Endothelial cell of umbilical vein (primary cell): ENCODE measurements at regions not wholly inside any gene's neighbourhood (a gene's known extent, or its start where the extent isn't known, plus 50 kb on each side); places are given as distances from the start of the nearest gene placed in this dataset.

Experiments used
- BruUV-seq: library from RNA; stranded (reverse); fragments of 400-500 nt; replicated peaks from 2 replicates; lab custom pipeline; 2021; lab: Mats Ljungman, UMichigan
- CTCF ChIA-PET: fragments of 300-600, 350-600 bp; sonication (Branson Sonifier 250); formaldehyde crosslinking; loops from one replicate; lab custom pipeline; 2021; ENCODE audit warnings: antibody characterized with exemption, inconsistent platforms; lab: Charles Lee
- POLR2A ChIA-PET: fragments of 300-600, 350-600 bp; sonication (Branson Sonifier 250); formaldehyde crosslinking; loops from one replicate; lab custom pipeline; 2021; ENCODE audit warnings: antibody characterized with exemption, inconsistent platforms; lab: Charles Lee
- DNase-seq: peaks from one replicate; pipeline ENCODE4 v3.0.0-alpha.2; 2011; ENCODE audit warnings: low read depth, low spot score
- FAIRE-seq: peaks from 2 replicates; lab custom pipeline; 2011; peaks lifted over from hg19 to GRCh38; lab: Jason Lieb, UNC
- H2AFZ ChIP-seq: 2 replicates; pipeline ENCODE4 v1.6.0; 2012; ENCODE audit warnings: low read depth, low read length, control low read depth, inconsistent platforms
- H3K27ac ChIP-seq: 2 replicates; pipeline ENCODE4 v1.5.1; 2011; ENCODE audit warnings: low read depth, mild to moderate bottlenecking, control low read depth, low read length, moderate library complexity; ENCODE audit not compliant: insufficient read depth
- H3K27me3 ChIP-seq, 2 experiments: 2 replicates each; pipeline versions ENCODE4 v1.6.0 to v1.6.1; 2011; ENCODE audit warnings: low read length in 2 of 2, mixed read lengths in 1 of 2; ENCODE audit not compliant: control insufficient read depth in 2 of 2, insufficient read depth in 2 of 2
- H3K36me3 ChIP-seq, 2 experiments: 2 replicates in 1 of 2; 3 replicates in 1 of 2; pipeline ENCODE4 v1.5.1; 2011; ENCODE audit warnings: low read length in 2 of 2, mild to moderate bottlenecking in 1 of 2, moderate library complexity in 1 of 2; ENCODE audit not compliant: control insufficient read depth in 2 of 2, insufficient read depth in 2 of 2; ENCODE audit errors: extremely low read depth in 1 of 2
- H3K4me1 ChIP-seq: 3 replicates; pipeline ENCODE4 v1.5.1; 2011; ENCODE audit warnings: mild to moderate bottlenecking, low read length; ENCODE audit not compliant: control insufficient read depth, insufficient read depth; ENCODE audit errors: extremely low read depth
- H3K4me2 ChIP-seq: 2 replicates; pipeline ENCODE4 v1.6.1; 2011; ENCODE audit warnings: low read length, control low read depth, mixed read lengths; ENCODE audit not compliant: insufficient read depth
- H3K4me3 ChIP-seq, 3 experiments: fragments of 200-600 bp in 1 of 3; sonication (generic), shearing (Covaris generic) in 1 of 3; replicated peaks in 1 of 3; 2 replicates each; pipeline ENCODE4 v1.5.1; 2011 to 2016; ENCODE audit warnings: control low read depth in 3 of 3, low read length in 3 of 3, mild to moderate bottlenecking in 2 of 3, inconsistent platforms in 1 of 3, low read depth in 1 of 3, moderate library complexity in 1 of 3; ENCODE audit not compliant: insufficient read depth in 1 of 3
- H3K79me2 ChIP-seq: 2 replicates; pipeline ENCODE4 v1.6.0; 2012; ENCODE audit warnings: low read length, inconsistent platforms; ENCODE audit not compliant: control insufficient read depth, insufficient read depth
- H3K9ac ChIP-seq: replicated peaks from 2 replicates; pipeline ENCODE3; 2011; ENCODE audit warnings: low read length, control low read depth; ENCODE audit not compliant: insufficient read depth; ENCODE audit errors: extremely low read depth
- H3K9me1 ChIP-seq: replicated peaks from 3 replicates; pipeline ENCODE4 v1.6.0; 2011; ENCODE audit warnings: mild to moderate bottlenecking, low read length; ENCODE audit not compliant: control insufficient read depth, insufficient read depth; ENCODE audit errors: extremely low read depth
- H3K9me3 ChIP-seq: replicated peaks from 2 replicates; pipeline ENCODE4 v1.5.1; 2012; ENCODE audit warnings: low read length, inconsistent platforms; ENCODE audit not compliant: control insufficient read depth, insufficient read depth
- H4K20me1 ChIP-seq: replicated peaks from 2 replicates; pipeline ENCODE3; 2011; ENCODE audit warnings: mild to moderate bottlenecking, low read length; ENCODE audit not compliant: control insufficient read depth, insufficient read depth; ENCODE audit errors: extremely low read depth
- CTCF ChIP-seq, 2 donors: IDR thresholded peaks; 1 replicate in 1 of 2; 2 replicates in 1 of 2; pipeline ENCODE4 v1.5.1; 2011; ENCODE audit warnings: low read length in 2 of 2, mild to moderate bottlenecking in 2 of 2, moderate library complexity in 2 of 2, control low read depth in 1 of 2, inconsistent platforms in 1 of 2, low read depth in 1 of 2; ENCODE audit not compliant: insufficient read depth in 1 of 2; ENCODE audit errors: extremely low read depth in 1 of 2
- EZH2 ChIP-seq: IDR thresholded peaks from 2 replicates; pipeline ENCODE4 v1.6.1; 2012; ENCODE audit warnings: borderline replicate concordance, low read depth, mild to moderate bottlenecking, moderate library complexity, low read length, inconsistent platforms; ENCODE audit not compliant: severe bottlenecking
- FOS ChIP-seq: IDR thresholded peaks from 2 replicates; pipeline ENCODE4 v1.6.1; 2011; ENCODE audit warnings: mild to moderate bottlenecking, low read length, moderate library complexity, borderline replicate concordance; ENCODE audit not compliant: insufficient read depth
- GATA2 ChIP-seq: IDR thresholded peaks from 2 replicates; pipeline ENCODE4 v1.7.0; 2011; ENCODE audit warnings: low read depth, mild to moderate bottlenecking, moderate library complexity, mixed read lengths, low read length; ENCODE audit not compliant: insufficient read length, insufficient read depth
- JUN ChIP-seq: IDR thresholded peaks from 2 replicates; pipeline ENCODE4 v1.6.1; 2011; ENCODE audit warnings: borderline replicate concordance, low read depth; ENCODE audit not compliant: insufficient read length, insufficient read depth
- MAX ChIP-seq: IDR thresholded peaks from 2 replicates; pipeline ENCODE4 v1.6.1; 2011; ENCODE audit not compliant: insufficient read depth, insufficient read length
- MYC ChIP-seq: IDR thresholded peaks from one replicate; pipeline ENCODE4 v1.6.1; 2011; ENCODE audit warnings: mild to moderate bottlenecking, low read depth, low read length
- POLR2A ChIP-seq: IDR thresholded peaks from 2 replicates; pipeline ENCODE4 v1.6.1; 2012; ENCODE audit warnings: low read depth, mild to moderate bottlenecking, control low read depth, low read length
- POLR2AphosphoS5 ChIP-seq: IDR thresholded peaks from 2 replicates; pipeline ENCODE4 v1.6.1; 2012; ENCODE audit warnings: low read depth, mild to moderate bottlenecking, control low read depth, low read length, moderate library complexity; ENCODE audit not compliant: insufficient read depth
- dilution Hi-C: fragments of 300-500 bp; cut with MboI; formaldehyde crosslinking; loops from one replicate; pipeline ENCODE4 v1.15.0; 2019; ENCODE audit warnings: low sequenced_read_pairs; ENCODE audit not compliant: extremely low pct_ligation_motif_present
- intact Hi-C: fragments of 100-400 bp; cut with micrococcal nuclease; formaldehyde crosslinking; loops from one replicate; pipeline ENCODE4 v1.10.0; 2022

GRCh38 chr15:95475067-95475466 lies 855.4 kb upstream of the NR2F2 start:
- FAIRE-seq (no peak), DNase-seq (no peak)
- Histone ChIP-seq H3K9ac (no peak overlapping the region), H3K36me3 (no peaks in the 10 kb centered on the region), H3K79me2 (no peaks in the 10 kb centered on the region), H3K4me3 (no peak overlapping the region), H3K9me1 (no peaks in the 10 kb centered on the region), H3K27me3 (no peaks in the 10 kb centered on the region), H4K20me1 (no peaks in the 10 kb centered on the region), H3K4me2 (no peak overlapping the region), H3K9me3 (no peaks in the 10 kb centered on the region), H3K27ac (no peak overlapping the region), H2AFZ (no peak overlapping the region), H3K4me1 (peaks cover 19% of the 10 kb centered on the region)
- POLR2A ChIA-PET = no interaction called here
- intact Hi-C loops = no loop called here
- CTCF ChIA-PET = interaction anchor here (1.5 to 1.8 kb wide), 2 partner anchors 12 to 150 kb away, joined by 3 to 4 read pairs; no protein-coding TSS in a partner anchor
- TF ChIP-seq CTCF (IDR thresholded peaks at IDR 0.05; ENCODE audit: extremely low read depth in 1 of 2, insufficient read depth in 1 of 2, low read depth in 1 of 2, low read length in 2 of 2) (no peak), MAX (no peak), EZH2 (no peak), JUN (no peak), GATA2 (no peak), FOS (no peak), POLR2AphosphoS5 (no peak), POLR2A (no peak), MYC (no peak)
- dilution Hi-C loops = no loop called here
- BruUV-seq = no TSS peak
